ENCODE measurements at regions not wholly inside any gene's neighbourhood (a gene's known extent, or its start where the extent isn't known, plus 50 kb on each side); places are given as distances from the start of the nearest gene placed in this dataset.
A peak's percentile ranks its signal among the peaks of the same experiment; 100 is the strongest.

GRCh38 chr2:149849136-149849535, 261.6 kb upstream of the MMADHC start:
- DNase-seq = no peak

- DNase-seq = no peak
These were observed 253.8 kb upstream of the MMADHC start for GRCh38 chr2:149841396-149841795.

- DNase-seq = peak; percentile 49
These were observed 244.7 kb upstream of the MMADHC start for GRCh38 chr2:149832324-149832723.

- DNase-seq = no peak
These were observed 241.1 kb upstream of the MMADHC start for GRCh38 chr2:149828520-149829210.

- DNase-seq = no peak
These were observed 240.1 kb upstream of the MMADHC start for GRCh38 chr2:149827585-149828126.

- DNase-seq = peak; percentile 57
These were observed 239.0 kb upstream of the MMADHC start for GRCh38 chr2:149826471-149827125.

- DNase-seq = no peak
These were observed 237.9 kb upstream of the MMADHC start for GRCh38 chr2:149825473-149825872.

GRCh38 chr2:149824136-149824535, 236.6 kb upstream of the MMADHC start:
- no peak for DNase-seq

GRCh38 chr2:149819356-149819957, 231.9 kb upstream of the MMADHC start:
- DNase-seq = no peak

GRCh38 chr2:149816756-149817551, 229.4 kb upstream of the MMADHC start:
- DNase-seq = peak; percentile 28

- DNase-seq = no peak
These were observed 228.4 kb upstream of the MMADHC start for GRCh38 chr2:149815941-149816340.

- DNase-seq = no peak
These were observed 227.3 kb upstream of the MMADHC start for GRCh38 chr2:149814901-149815300.

- no peak for DNase-seq
These were observed 226.5 kb upstream of the MMADHC start for GRCh38 chr2:149814049-149814448.

GRCh38 chr2:149808556-149808955, 221.0 kb upstream of the MMADHC start:
- DNase-seq = peak; percentile 22

- DNase-seq = no peak
These were observed 219.1 kb upstream of the MMADHC start for GRCh38 chr2:149806651-149807050.

GRCh38 chr2:149800624-149801542, 213.3 kb upstream of the MMADHC start:
- DNase-seq = no peak

GRCh38 chr2:149799013-149799705, 211.6 kb upstream of the MMADHC start:
- peak; percentile 17 for DNase-seq

GRCh38 chr2:149797030-149797429, 209.5 kb upstream of the MMADHC start:
- no peak for DNase-seq

GRCh38 chr2:149789549-149789948, 202.0 kb upstream of the MMADHC start:
- DNase-seq = no peak

GRCh38 chr2:149787206-149787605, 199.6 kb upstream of the MMADHC start:
- DNase-seq = no peak

GRCh38 chr2:149783284-149783683, 195.7 kb upstream of the MMADHC start:
- DNase-seq = no peak
